Muscle layer of colon (tissue), 2 donors: ENCODE measurements at regions not wholly inside any gene's neighbourhood (a gene's known extent, or its start where the extent isn't known, plus 50 kb on each side); places are given as distances from the start of the nearest gene placed in this dataset.
"Not testable (repeated sequence)": the region's sequence is repeated elsewhere in the genome, so short reads cannot be mapped to it uniquely, and the experiment has no call there.

Experiments used
- H3K27ac ChIP-seq: one replicate; pipeline ENCODE4 v1.7.0; 2013; ENCODE audit warnings: low read depth, mild to moderate bottlenecking, low read length, moderate library complexity
- H3K27me3 ChIP-seq, 2 donors: one replicate each; pipeline ENCODE4 v1.7.0; 2013; ENCODE audit warnings: low read length in 2 of 2, mild to moderate bottlenecking in 2 of 2; ENCODE audit not compliant: insufficient read depth in 2 of 2, control insufficient read depth in 1 of 2
- H3K36me3 ChIP-seq: one replicate; pipeline ENCODE4 v1.7.0; 2013; ENCODE audit warnings: mild to moderate bottlenecking, low read length; ENCODE audit not compliant: insufficient read depth
- H3K4me1 ChIP-seq: one replicate; pipeline ENCODE4 v1.7.0; 2013; ENCODE audit warnings: mild to moderate bottlenecking, low read length; ENCODE audit not compliant: insufficient read depth
- H3K4me3 ChIP-seq, 2 donors: one replicate each; pipeline ENCODE4 v1.7.0; 2013; ENCODE audit warnings: low read length in 2 of 2, low read depth in 1 of 2, mild to moderate bottlenecking in 1 of 2, moderate library complexity in 1 of 2
- H3K9ac ChIP-seq: one replicate; pipeline ENCODE4 v1.7.0; 2013; ENCODE audit warnings: low read length
- H3K9me3 ChIP-seq: one replicate; pipeline ENCODE4 v1.7.0; 2013; ENCODE audit warnings: mild to moderate bottlenecking, low read length
- donor health status: abdominal sarcoma.
- donor health status: Adenocarcinoma of cecum.

DNA sequence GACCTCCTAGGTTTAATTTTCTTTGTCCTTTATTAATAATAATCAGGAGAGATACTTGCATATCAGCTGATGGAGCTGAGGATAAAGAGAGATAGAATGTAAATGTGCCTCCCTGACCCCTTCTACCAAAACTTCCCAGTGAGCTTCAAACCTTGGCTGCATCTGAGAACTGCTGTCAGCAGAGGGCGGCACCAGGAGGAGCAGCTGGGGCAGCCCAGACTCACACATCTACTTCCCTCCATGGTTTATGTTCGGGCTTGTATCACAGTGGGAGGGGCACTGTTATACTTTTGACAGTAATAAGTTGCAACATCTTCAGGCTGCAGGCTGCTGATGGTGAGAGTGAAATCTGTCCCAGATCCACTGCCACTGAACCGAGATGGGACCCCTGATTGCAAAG, 521.7 kb downstream of the RPIA start:
- H3K36me3 ChIP-seq, H3K9ac ChIP-seq, H3K4me3 ChIP-seq, H3K9me3 ChIP-seq, H3K27me3 ChIP-seq, H3K27ac ChIP-seq, H3K4me1 ChIP-seq: not testable (repeated sequence)

DNA sequence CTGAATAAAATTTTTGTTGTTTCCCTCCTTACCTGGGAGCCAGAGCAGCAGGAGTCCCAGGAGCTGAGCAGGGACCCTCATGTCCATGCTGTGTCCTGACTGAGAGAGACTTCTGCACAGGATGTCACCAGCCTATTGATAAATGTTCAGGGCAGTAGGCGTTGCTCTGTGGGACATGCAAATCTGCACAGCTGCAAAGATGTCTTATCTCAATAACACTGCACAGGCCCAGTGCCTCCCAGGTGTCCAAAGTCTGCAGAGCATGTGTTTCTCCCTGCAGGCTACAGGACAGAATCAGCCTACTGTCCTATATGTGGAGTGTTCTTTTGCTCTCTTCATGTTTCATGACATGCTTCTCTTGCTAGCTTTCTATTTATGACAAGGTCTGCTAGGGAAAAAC, 522.3 kb downstream of the RPIA start:
- H3K4me1 ChIP-seq, H3K36me3 ChIP-seq, H3K9ac ChIP-seq, H3K9me3 ChIP-seq, H3K27ac ChIP-seq, H3K27me3 ChIP-seq, H3K4me3 ChIP-seq: not testable (repeated sequence)

DNA sequence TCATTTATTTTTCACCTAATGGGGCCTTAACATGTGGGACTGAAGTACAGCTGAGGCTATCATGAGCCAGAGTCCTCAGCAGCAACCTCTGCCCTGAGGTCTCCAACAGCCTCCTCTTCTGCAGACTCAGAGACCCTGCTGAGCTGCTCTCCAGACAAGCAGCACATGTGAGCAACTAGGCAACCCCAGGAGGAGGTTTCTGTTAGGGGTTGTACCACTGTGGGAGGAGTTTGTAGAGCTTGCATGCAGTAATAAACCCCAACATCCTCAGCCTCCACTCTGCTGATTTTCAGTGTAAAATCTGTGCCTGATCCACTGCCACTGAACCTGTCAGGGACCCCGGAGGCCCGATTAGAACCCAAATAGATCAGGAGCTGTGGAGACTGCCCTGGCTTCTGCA, 530.0 kb downstream of the RPIA start:
- H3K4me1 ChIP-seq, H3K27ac ChIP-seq: not testable (repeated sequence)

DNA sequence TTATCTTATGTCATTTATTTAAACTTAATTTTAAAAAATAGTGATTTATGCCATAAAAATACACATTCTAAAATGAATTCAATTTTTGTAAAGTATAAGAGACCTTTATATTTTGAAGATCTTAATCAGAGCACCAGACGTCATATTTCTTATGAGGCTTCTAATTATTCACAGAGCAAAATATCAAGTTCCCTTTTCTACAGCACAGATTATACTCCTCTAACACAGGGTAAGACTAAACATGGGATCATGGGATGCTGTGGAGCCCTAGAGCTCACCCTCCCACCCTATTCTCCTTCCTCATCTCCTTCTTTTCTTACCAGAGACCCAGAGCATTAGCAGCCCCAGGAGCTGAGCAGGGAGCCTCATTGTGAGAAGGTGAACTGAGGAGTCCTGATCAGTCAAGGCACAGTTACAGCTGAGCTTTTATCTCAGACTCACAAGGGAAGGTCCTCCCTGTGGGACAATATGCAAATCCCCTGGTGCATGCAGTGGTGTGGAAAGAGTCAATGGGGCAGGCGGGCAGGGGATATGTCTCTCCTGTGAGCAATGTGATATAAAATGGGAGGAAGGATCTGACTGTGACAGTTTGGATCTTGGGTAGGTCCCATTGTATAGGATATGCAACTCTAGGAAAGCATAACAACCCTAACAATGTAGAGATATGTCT, 530.7 kb downstream of the RPIA start:
- H3K27ac ChIP-seq, H3K9ac ChIP-seq, H3K4me1 ChIP-seq, H3K9me3 ChIP-seq, H3K27me3 ChIP-seq, H3K4me3 ChIP-seq, H3K36me3 ChIP-seq: not testable (repeated sequence)

More for the DNA sequence above, 530.0 kb downstream of the RPIA start:
- H3K27me3 ChIP-seq, H3K4me3 ChIP-seq, H3K9me3 ChIP-seq, H3K36me3 ChIP-seq, H3K9ac ChIP-seq: not testable (repeated sequence)

DNA sequence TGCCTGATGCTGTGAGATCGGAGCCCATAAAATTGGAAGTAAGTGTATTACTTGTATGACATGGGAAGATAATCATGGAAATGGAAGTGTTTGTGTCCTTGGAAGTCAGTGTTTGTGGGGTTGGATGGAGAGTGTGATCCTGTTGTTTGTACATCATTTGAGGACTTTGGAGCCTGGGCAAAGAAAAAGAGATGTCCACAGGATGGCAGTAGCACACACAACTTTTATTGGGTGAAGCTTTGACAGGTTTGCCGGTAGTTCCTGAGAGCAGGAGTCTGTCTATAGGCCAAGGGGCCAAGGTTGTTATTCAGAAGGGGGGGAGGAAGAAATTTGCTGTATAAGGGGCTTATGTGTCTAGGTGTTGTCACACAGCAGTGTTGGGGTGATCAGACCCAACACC, 533.3 kb downstream of the RPIA start:
- H3K4me1 ChIP-seq, H3K36me3 ChIP-seq, H3K9ac ChIP-seq, H3K27me3 ChIP-seq, H3K27ac ChIP-seq, H3K9me3 ChIP-seq, H3K4me3 ChIP-seq: not testable (repeated sequence)

DNA sequence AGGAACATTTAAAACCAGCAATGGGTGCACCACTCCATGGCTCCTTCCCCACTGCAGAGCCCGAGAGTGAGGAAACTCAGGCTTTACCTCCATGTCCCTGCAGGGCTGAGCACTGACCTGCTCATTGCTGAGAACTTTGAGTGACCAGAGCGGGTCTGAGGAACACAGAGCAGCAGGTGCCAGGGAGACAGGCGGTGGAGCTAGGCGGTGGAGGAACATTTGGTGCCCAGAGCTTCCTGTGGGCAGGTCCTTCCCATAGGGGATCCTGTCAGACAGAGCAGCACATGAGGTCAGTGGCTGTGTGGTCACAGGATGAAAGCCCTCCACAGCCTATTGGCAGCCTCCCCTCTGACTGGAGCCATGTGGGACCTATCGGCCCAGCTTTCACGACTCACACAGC, 538.5 kb downstream of the RPIA start:
- not testable (repeated sequence) for H3K27ac ChIP-seq, H3K27me3 ChIP-seq, H3K4me1 ChIP-seq

DNA sequence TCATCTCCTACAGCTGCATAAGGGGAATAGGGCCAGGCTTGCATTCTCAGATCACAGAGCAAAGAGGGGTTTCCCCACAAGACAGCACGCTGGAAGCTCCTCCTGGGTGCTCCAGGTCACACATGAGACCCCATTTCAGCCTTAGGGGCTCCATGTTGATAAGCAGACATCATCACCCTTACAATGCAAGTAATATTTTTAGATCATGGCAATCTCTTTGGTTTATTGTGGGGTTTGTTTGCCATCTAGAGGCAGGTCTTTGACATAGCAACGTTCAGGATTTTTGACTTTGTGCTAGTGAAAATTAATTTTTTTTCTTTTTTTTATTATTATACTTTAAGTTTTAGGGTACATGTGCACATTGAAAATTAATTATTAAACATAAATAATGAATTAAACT, 539.8 kb downstream of the RPIA start:
- not testable (repeated sequence) for H3K27me3 ChIP-seq, H3K4me3 ChIP-seq, H3K27ac ChIP-seq, H3K36me3 ChIP-seq, H3K9me3 ChIP-seq, H3K9ac ChIP-seq, H3K4me1 ChIP-seq

More for the DNA sequence above, 538.5 kb downstream of the RPIA start:
- H3K9me3 ChIP-seq, H3K4me3 ChIP-seq, H3K36me3 ChIP-seq, H3K9ac ChIP-seq: not testable (repeated sequence)

DNA sequence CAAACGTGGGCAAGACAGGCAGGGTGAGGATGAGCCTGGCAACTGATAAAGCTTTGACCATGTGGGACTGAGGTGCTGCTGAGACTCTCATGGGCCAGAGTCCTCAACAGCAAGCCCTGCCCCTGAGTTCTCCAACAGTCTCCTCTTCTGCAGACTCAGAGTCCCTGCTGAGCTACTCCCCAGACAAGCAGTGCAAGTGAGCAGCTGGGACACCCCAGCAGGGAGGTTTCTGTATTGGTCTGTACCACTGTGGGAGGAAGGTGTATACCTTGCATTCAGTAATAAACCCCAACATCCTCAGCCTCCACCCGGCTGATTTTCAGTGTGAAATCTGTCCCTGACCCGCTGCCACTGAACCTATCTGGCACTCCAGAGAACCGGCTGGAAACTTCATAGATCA, 542.5 kb downstream of the RPIA start:
- not testable (repeated sequence) for H3K4me1 ChIP-seq, H3K27me3 ChIP-seq, H3K4me3 ChIP-seq, H3K9me3 ChIP-seq, H3K27ac ChIP-seq, H3K9ac ChIP-seq, H3K36me3 ChIP-seq

DNA sequence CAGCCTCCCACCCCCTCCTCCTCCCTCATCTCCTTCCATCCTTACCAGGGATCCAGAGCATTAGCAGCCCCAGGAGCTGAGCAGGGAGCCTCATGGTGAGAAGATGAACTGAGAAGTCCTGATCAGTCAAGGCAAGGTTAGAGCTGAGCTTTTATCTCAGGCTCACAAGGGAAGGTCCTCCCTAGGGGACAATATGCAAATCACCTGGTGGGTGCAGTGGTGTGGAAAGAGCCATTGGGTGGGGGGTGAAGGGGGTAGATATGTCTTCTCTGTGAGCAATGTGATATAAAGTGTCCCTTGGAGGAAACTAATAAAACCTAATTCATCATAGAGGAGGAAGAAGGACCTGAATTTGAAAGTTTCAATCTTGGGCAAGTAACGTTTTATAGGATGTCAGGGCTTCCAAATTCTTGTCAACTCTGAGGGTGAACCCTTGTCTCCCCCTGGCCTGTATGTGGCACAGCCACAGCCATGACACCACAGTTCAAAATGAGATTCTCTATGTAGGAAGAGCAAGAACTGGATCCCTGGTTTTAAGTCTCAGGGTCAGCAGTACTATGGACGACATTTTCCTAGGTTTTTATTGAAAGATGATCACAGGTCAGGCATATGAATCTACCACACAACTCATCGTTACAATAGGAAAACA, 543.5 kb downstream of the RPIA start:
- H3K4me3 ChIP-seq, H3K27ac ChIP-seq, H3K4me1 ChIP-seq, H3K9me3 ChIP-seq, H3K9ac ChIP-seq, H3K36me3 ChIP-seq, H3K27me3 ChIP-seq: not testable (repeated sequence)

DNA sequence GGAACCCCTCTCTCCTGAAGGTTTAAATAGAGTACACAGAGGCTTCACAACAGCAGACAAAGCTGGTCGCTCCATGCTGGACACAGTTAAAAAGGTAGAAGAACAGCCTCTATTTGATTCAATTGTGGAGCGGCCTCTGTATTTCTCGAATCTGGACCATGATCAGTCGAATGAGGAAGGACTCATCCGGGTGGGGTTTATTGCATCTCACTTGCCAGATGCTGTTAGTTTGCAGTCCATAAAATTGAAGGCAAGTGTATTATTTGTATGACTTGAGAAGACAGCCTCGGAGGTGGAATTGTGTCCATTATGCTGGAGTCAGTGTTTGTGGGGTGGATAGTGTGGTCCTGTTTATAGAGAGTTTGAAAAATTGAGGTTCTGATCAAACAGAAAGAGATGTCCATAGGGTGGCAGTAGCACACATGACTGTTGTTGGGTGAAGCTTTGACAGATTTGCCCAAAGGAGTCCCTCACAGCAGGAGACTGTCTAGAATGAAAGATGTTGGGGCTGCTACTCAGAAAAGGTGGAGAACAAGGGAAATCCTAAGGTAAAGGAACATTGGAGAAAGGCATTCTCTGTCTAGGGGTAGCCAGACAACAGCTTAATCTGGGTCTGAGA, 545.5 kb downstream of the RPIA start:
- H3K27me3 ChIP-seq, H3K9ac ChIP-seq, H3K27ac ChIP-seq, H3K4me3 ChIP-seq, H3K36me3 ChIP-seq, H3K9me3 ChIP-seq, H3K4me1 ChIP-seq: not testable (repeated sequence)

DNA sequence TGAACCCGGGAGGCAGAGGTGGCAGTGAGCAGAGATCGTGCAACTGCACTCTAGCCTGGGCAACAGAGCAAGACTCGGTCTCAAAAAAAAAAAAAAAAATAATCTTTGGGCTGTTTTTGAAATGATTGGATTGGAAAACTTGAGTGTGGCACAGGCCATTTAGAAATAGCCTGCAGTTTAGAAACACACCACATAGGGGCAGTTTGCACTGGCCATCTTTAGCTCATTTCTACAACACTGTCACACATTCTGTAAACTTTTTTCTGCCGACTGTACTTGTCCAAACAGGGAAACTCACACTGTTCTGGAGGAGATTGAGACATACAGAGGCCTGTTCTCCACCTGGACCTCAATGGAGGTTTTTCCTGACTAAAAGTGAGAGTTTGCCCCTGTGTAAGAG, 546.3 kb downstream of the RPIA start:
- H3K27ac ChIP-seq, H3K36me3 ChIP-seq, H3K9ac ChIP-seq, H3K27me3 ChIP-seq, H3K4me3 ChIP-seq, H3K9me3 ChIP-seq, H3K4me1 ChIP-seq: not testable (repeated sequence)

DNA sequence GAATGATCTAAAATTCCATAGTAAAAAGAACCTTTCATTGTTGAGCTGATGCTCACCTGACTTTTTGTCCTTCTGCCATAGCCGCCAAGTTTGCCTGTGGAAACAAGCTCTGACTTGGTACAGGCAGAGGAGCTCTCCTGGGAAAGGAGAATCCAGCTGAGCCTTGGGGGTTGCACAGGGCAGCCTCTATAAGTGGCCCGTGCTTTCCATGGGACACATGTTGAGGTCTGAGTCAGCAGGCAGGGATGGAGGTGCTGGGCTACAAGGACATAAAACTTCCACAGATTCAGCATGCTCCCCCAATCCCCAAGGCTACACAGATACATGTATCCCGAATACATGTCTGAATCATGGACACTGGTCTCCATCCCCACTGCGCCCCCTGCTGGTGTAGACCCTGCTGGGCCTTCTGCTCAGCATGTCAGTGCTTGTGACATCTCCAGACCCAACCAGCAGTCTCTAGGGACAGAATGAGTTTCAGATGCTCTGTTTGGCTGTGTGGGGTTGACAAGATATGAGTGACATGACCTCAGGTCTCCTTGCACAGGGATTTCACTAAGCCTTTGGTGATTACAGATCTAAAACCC, 551.7 kb downstream of the RPIA start:
- H3K4me3 ChIP-seq, H3K36me3 ChIP-seq, H3K9ac ChIP-seq, H3K27ac ChIP-seq, H3K4me1 ChIP-seq, H3K9me3 ChIP-seq, H3K27me3 ChIP-seq: not testable (repeated sequence)
